GM12872 (cell line): ENCODE measurements at regions not wholly inside any gene's neighbourhood (a gene's known extent, or its start where the extent isn't known, plus 50 kb on each side); places are given as distances from the start of the nearest gene placed in this dataset.

Experiments
- TF ChIP-seq, protein P1 (sequence below): IDR thresholded peaks from 3 replicates; pipeline ENCODE4 v1.5.1; 2011; ENCODE audit warnings: low read depth, mild to moderate bottlenecking, low read length, moderate library complexity; ENCODE audit not compliant: insufficient read depth

DNA sequence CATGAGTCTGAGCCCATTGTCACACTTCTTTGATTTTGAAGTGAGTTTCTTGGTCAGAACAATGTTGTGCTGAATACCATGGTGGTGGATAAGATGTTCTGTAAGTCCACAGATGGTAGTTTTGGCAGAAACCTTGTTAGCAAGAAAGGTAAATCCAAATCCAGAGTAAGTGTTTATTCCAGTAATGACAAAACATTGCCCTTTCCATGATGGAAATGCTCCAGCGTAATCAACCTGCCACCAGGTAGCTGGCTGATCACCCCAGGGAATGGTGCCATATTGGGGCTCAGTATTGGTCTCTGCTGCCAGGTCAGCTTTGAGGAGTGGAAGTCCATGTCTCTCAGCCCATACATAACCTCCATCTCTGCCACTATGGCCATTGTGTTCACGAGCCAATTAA, 54.7 kb upstream of the DAPK1 start:
- TF ChIP-seq, protein P1, sequence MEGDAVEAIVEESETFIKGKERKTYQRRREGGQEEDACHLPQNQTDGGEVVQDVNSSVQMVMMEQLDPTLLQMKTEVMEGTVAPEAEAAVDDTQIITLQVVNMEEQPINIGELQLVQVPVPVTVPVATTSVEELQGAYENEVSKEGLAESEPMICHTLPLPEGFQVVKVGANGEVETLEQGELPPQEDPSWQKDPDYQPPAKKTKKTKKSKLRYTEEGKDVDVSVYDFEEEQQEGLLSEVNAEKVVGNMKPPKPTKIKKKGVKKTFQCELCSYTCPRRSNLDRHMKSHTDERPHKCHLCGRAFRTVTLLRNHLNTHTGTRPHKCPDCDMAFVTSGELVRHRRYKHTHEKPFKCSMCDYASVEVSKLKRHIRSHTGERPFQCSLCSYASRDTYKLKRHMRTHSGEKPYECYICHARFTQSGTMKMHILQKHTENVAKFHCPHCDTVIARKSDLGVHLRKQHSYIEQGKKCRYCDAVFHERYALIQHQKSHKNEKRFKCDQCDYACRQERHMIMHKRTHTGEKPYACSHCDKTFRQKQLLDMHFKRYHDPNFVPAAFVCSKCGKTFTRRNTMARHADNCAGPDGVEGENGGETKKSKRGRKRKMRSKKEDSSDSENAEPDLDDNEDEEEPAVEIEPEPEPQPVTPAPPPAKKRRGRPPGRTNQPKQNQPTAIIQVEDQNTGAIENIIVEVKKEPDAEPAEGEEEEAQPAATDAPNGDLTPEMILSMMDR: no peak

DNA sequence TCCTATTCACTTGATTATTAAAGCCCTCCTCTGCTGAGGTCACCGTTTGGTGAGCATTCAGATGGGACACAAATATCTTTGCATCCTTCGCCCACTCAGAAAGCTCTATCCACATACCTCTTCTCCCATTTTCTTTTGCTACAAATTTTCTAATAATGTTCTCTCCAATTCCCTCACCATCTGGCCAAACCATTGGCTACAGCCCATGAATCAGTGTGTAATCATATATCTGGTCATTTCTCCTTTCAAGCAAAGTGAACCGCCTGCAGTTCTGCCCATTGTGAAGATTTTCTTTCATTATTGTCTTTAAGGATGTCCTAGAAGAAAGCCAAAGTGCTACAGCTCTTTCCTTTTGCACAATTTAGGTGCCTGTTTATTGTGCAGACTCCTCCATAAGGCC, 54.2 kb upstream of the DAPK1 start:
- TF ChIP-seq, protein P1: no peak

DNA sequence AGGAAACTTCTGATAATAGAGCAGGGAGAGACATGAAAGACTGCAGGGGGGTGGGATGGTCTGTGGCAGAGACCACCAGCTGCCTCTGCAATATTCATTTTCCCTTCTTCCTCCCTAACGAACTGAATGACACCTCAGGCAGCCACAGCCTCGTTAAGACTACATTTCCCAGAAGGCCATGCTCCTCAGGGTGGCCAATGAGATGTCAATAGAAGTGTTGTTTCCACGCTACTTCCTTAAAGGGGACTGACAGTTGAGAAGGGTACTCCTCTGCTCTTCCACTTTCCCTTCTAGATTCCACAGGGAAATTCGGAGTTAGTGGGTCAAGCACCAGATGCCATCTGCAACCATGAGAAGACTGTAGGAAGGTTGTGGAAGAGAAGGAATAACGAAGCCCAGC, 52.0 kb upstream of the DAPK1 start:
- TF ChIP-seq, protein P1: no peak

DNA sequence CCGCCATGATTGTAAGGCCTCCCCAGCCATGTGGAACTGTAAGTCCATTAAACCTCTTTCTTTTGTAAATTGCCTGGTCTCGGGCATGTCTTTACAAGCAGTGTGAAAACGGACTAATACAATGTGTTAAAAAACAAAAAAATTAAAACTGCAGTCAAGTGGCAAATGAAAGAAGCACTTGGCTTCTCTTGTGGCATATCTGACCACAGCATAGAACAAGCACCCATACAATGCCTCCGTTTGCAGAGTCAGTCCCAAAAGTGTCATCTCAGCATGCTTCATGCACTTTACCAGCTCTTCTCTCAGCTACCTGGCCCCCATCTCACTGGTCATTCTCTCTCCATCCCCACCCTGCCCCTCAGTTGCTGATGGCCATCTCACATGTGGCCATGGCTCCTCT, 51.1 kb upstream of the DAPK1 start:
- TF ChIP-seq, protein P1: no peak

DNA sequence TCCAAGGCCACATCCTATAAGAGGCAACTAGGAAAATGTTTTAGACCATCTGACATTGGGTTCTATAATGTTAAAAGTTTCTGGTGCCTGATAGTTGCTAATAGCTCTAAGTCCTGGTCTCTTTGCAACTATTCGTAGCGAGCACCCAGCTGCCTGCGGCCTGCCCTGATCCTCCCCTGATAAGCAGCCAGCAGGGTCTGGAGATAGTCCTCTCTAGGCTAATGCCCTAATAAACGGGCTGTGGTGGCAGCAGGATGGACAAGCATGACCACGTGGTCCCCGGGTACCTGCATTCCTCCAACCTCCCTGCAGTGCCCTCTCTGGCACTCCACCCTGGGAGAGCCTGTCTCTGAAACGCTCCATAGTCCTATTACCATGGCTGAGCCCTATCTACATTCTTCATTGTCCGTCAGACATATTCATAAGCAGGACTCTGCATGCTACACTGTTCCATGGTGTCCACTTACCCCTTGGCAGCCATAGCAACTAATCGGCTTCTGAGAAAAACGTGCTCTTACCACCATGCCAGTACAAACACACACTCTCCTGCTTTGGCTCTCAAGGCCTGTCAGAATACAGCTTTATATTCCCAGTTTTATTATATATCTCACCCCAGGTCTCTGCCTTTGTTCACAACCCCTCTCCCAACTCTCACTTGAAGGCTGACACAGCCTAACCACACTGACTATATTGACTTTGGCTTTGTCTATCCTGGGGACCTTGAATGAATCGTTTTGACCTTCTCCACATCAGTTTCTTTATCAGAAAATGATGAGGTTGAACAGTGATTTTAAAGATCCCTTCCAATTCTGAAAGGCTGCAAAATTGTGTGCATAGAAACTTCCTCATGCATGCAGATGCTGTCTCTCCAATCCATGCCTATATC, 49.9 kb upstream of the DAPK1 start:
- TF ChIP-seq, protein P1: no peak
